ENCODE measurements at regions not wholly inside any gene's neighbourhood (a gene's known extent, or its start where the extent isn't known, plus 50 kb on each side); places are given as distances from the start of the nearest gene placed in this dataset.

- TF ChIP-seq CTCF (IDR thresholded peaks at IDR 0.05), result no peak
- no peak for TF ChIP-seq POLR2A (IDR thresholded peaks at IDR 0.05)
Observed at GRCh38 chr6:43880236-43881137, 110.5 kb downstream of the VEGFA start.

Measured in breast epithelium (tissue), 3 donors.